H54 (cell line): ENCODE measurements at regions not wholly inside any gene's neighbourhood (a gene's known extent, or its start where the extent isn't known, plus 50 kb on each side); places are given as distances from the start of the nearest gene placed in this dataset.
"Not testable (repeated sequence)": the region's sequence is repeated elsewhere in the genome, so short reads cannot be mapped to it uniquely, and the experiment has no call there.

ENCODE experiments used
- DNase-seq: peaks from one replicate; pipeline ENCODE4 v3.0.0; 2011; ENCODE audit warnings: low spot score, mixed read lengths; ENCODE audit not compliant: insufficient read length
- FAIRE-seq: peaks from 3 replicates; lab custom pipeline; 2011; peaks lifted over from hg19 to GRCh38; lab: Jason Lieb, UNC
- POLR2A ChIP-seq: IDR thresholded peaks from 2 replicates; pipeline ENCODE4 v1.6.1; 2011; ENCODE audit warnings: low read depth, mild to moderate bottlenecking, low read length

DNA sequence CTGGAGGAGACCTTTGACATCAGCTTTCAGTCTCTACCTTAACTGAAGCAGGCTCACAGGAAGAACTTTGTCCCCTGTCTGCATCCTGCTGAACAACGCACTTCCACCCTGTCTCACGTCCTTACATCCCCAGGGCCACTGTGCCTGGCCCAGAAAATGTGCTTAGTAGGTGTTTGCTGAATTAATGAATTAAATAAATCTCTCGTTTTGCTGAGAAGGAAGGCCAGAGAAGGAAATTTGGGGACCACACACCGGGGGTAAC is 54.3 kb upstream of the CREB3L1 start:
- FAIRE-seq (no peak), DNase-seq (no peak)
- no peak for TF ChIP-seq POLR2A

DNA sequence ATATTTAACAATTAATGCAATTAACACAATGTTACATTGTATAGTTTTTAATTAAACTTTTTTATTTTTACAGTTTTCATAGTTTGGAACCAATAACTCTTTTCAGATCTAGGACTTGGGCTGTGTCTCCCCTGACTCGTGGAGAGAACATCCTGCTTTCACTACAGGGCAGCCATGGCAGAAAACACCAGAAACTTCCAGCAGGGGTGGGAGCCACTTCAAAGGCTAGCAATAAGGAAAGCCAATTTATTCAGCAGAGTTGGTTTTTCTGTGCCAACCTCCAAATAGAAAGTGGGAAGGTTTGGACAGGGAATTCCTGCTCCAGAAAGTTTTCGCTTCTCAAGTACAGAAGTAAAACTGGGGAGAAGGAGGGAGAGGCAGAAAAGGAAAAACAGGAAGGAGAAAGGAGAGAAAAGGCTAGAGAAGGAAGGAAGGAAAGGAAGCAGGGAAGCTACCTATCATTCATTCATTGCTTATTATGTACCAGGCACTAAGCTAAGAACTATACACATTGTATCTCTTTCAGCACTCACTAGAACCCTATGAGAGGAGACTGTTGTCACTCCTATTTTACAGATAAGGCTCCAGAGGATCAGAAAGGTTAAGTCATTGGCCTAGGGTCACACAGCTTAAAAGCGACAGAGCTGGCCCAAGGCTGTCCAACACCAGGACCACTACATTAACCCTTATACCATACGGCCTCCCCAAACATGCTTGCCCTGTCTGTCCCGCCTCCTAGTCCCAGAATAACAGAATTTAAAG is 54.8 kb upstream of the CREB3L1 start:
- no peak for TF ChIP-seq POLR2A
- FAIRE-seq (peak; percentile 23), DNase-seq (no peak)

DNA sequence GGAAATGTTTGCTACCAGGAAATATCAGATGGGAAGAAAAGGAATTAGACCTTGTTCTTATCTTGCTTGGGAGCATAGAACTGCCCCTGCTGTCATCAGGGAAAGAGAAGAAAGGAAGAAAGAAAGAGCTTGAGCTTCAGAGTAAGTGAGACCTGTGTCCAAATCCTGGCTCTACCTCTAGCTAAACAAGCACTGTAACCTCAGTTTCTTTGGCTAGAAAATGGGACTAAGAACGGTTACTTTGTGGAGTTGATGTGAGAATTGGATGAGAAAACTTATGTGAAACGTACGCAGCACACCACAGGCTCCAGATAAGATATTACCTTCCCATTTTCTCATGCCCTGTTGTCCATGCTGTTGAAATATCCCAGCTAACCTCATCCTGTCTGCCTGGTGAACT is 57.1 kb upstream of the CREB3L1 start:
- no peak for FAIRE-seq
- no peak for DNase-seq
- TF ChIP-seq POLR2A, result no peak

DNA sequence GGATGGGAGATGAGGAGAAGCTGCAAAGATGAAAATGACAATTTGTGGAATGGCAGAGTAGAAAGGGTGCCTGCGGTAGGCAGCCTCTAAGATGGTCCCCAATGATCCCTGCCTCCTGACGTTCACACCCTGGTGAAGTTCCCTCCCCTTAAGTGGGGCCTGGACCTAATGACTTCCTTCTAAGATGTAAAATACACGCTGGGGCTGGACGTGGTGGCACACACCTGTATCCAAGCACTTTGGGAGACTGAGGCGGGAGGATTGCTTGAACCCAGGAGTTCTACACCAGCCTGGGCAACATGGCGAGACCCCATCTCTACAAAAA is 60.7 kb upstream of the CREB3L1 start:
- TF ChIP-seq POLR2A, result no peak
- DNase-seq, result no peak
- FAIRE-seq, result no peak

DNA sequence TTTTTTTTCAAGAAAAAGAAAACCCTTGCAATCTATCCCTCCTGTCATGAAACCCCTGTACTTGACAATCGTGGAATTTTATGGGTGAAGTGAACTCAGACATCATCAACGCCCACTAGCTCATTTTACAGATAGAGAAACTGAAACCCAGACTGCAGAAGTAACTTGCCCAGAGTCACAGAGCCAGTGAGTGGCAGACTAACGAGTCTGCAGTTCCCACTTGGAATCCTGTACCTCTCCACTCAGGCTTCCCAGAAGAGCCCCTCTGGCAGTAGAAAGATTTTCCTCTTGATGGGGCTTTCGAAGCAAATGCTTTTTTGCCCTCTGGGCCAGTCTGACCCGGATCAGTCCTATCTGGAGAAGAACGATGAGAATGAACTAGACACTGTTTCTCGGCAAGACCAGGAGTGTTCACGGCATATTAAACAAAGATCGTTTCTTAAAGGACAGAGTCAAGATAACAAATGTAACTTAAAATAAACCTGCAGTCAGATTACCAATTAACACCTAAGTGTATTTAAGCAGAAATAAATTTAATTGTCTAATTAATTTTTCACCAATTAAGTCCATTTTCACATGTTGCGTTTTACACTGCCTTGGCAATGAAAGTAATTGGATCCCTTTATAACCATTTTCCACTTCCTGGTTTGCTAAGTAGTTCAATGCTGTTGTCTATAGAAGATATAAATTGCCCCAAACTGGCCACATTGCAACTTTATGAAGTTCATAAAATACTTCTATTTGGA is 61.3 kb upstream of the CREB3L1 start:
- FAIRE-seq, result no peak
- TF ChIP-seq POLR2A, result no peak

DNA sequence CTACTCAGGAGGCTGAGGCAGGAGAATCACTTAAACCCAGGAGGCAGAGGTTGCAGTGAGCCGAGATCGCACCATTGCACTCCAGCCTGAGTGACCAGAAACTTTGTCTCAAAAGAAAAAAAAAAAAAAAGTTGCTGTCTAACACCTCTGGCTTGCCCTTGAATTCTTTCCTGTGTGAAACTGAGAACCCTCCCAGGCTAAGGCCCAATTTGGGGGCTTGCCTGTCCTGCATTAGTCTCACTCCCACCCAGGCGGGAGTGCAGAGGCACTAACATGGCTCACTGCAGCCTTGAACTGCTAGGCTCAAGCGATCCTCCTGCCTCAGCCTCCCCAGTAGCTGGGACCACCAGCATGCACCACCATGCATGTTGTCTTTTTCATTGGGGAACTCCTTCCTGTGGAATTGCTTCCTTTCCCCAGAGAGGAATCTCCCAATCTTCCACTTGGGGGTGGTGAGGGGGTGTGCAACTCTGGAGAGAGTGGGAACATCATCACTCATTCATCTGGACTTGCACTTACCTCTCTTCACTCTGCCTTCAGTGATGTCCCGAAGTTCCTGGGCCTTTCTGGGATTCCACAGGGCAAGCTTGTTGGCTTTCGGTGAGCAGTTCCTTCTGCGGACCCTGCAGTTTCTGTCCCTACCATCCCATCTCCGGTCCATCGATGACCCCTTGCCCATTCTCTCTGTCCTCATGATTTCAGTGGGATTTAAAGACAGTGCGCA is 62.1 kb upstream of the CREB3L1 start:
- no peak for TF ChIP-seq POLR2A

More for the DNA sequence above, 61.3 kb upstream of the CREB3L1 start:
- DNase-seq, result no peak

DNA sequence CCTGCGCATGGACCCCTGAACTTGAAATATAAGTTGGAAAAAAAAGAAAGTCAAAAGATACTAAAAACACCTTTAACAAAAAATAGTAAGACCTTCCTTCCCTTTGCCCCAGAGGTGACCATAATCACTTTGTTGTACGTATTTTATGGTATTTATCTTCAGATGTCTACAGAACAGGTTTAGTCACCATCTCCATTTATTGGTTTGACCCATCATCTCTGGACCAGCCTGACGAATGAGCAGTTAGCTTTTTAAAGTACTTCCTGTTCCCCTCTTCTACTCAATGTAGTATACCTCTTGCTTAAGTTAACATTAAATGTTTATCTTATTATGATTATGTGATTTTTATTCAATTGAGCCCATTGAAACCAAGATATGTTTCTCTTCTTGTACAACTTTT is 64.7 kb upstream of the CREB3L1 start:
- DNase-seq (no peak), FAIRE-seq (no peak)
- no peak for TF ChIP-seq POLR2A

More for the DNA sequence above, 62.1 kb upstream of the CREB3L1 start:
- FAIRE-seq, result no peak
- DNase-seq, result no peak

DNA sequence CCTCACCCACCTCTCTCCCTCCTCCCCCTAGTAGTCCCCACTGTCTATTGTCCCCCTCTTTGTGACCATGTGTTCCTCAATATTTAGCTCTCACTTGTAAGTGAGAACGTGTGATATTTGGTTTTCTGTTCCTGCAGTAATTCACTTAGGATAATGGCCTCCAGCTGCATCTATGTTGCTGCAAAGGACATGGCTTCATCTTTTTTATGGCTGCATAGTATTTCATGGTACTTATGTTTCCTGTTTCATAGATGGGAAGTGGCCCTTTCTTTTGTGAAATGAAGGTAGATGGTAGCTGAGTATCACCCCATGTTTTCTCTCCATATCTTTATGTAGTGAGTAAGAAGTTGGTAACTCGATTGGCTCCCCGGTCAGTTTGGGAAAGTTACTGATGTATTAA is 66.6 kb upstream of the CREB3L1 start:
- DNase-seq (no peak), FAIRE-seq (no peak)
- TF ChIP-seq POLR2A, result no peak

DNA sequence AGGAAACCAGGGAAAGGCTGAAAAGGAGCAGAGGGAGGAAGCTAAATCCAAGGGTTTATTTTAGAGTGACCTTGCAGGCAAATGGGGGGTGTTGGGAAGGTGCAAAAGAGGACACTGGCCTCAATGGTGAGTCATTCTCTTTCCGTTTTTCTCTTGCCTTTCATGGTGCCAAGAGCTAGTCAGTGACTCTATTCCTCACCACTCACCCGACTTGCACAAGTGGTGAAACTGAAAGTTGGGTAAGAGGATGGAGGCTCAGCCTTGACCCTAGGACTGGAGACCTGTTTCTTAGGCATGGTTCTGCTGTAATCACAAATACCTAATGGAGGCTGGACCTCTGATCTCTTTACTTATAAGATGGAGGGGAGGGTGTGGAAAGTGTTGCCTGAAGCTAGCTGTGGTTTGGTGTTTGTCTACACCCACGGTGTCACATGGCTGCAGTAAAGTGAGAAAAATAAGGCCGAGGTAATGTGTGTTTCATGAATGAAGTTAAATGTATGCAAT is 67.3 kb upstream of the CREB3L1 start:
- peak; percentile 79 for FAIRE-seq
- DNase-seq, result peak; percentile 74
- no peak for TF ChIP-seq POLR2A

DNA sequence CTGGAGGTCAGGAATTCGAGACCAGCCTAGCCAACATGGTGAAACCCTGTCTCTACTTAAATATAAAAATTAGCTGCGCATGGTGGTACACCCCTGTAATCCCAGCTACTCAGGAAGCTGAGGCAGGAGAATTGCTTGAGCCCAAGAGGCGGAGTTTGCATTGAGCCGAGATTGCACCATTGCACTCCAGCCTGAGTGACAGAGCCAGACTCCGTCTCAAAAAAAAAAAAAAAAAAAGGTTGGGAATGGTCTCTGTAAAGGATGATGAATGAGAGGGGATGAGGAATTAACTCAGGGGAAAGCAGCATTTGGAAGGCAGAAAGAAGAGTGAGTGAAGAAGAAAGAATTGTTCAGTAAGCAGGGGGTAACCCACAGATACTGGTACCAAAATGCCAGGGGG is 67.8 kb upstream of the CREB3L1 start:
- FAIRE-seq, DNase-seq: not testable (repeated sequence)

DNA sequence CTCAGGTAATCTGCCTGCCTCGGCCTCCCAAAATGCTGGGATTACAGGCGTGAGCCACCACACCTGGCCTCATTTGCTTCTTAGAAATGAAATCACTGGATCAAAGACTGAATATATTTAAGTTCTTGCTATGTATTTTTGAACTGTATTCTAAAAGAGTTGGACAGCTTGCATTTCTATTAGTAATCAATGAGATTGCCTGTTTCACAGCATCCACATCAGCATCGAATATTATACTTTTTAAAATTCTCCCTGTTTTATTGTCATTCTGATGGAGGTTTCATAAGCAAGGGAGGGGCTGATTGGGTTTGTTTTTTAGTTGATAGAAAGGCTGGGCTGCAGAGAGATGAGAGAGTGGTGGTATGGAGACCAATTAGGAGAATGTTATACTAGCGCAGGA is 68.7 kb upstream of the CREB3L1 start:
- no peak for FAIRE-seq
- DNase-seq, result no peak
- TF ChIP-seq POLR2A, result no peak

DNA sequence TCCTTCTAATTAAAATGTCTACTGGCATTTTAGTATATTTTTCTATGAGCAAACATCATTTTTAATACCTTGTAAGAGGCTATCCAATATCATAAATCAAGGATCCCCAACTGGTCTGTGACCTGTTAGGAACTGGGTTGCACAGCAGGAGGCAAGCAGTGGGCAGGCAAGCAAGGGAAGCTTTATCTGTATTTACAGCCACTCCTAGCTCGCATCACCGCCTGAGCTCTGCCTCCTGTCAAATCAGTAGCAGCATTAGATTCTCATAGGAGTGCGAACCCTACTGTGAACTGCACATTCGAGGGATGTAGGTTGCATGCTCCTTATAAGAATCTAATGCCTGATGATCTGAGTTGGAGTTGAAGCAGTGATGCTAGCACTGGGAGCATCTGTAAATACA is 70.2 kb upstream of the CREB3L1 start:
- DNase-seq, result no peak
- FAIRE-seq, result no peak
- TF ChIP-seq POLR2A, result no peak

DNA sequence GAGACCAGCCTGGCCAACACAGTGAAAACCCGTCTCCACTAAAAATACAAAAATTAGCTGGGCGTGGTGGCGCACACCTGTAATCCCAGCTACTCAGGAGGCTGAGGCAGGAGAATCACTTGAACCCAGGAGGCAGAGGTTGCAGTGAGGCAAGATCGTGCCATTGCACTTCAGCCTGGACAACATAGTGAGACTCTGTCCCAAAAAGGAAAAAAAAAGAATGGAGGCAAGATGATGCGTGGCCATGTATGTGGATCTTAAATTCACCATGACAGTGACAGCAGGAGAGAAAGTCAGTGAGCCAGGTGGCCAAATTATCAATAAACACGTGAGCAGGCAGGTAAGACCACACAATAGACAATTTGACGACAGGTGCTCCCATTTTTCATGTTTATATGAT is 73.0 kb upstream of the CREB3L1 start:
- FAIRE-seq, DNase-seq: not testable (repeated sequence)

DNA sequence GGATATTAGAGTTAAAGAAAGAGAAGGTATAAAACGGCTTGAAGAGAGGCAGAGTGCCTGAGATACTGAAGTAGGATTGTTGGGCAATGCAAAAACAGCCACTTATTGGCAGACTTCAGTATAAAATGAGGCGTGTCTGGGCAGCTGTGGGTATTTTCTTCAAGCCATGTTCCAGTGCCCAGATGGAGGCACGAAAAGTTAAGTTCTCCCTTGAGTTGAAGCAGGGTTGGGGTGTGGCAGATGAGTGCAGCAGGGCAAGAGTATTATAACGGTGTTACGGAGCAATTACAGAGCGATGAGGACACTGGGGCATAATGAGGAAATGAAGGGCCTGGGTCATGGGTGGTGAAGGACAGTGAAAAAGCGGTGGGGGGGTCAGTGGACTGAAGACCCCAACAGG is 73.7 kb upstream of the CREB3L1 start:
- FAIRE-seq, result no peak
- no peak for DNase-seq
- no peak for TF ChIP-seq POLR2A

DNA sequence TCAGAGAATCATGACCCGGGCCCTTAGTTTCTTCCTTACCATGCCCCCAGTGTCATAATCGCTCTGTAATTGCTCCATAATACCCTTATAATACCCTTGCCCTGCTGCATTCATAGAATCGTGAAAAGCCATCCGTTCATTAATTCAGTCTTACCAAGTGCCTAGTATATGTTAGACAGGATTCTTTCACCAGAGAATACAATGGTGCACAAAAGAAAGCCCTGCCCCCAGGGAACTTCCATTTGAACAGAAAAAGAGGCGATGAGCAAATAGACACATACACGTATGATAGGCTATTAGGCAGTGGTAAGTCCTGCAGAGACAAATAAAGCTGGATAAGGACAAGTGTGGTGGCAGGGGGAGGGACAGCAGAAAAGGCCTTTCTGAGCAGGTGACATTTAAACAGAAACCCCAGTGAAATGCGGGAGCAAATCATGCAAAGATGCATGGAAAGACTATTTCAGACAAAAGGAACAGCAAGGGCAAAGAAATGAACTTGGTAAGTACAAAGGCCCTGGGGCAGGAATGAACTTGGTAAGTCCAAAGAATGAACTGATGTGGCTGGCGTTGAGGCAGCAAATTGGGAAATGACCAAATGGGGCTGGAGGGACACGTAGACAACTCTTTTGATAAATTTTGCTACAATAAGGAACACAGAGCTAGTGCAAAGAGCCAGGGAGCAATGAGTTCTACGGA is 74.6 kb upstream of the CREB3L1 start:
- TF ChIP-seq POLR2A, result no peak
- no peak for DNase-seq
- FAIRE-seq, result no peak
